GM12878 (cell line): ENCODE measurements at regions not wholly inside any gene's neighbourhood (a gene's known extent, or its start where the extent isn't known, plus 50 kb on each side); places are given as distances from the start of the nearest gene placed in this dataset.
A peak's percentile ranks its signal among the peaks of the same experiment; 100 is the strongest.

Source experiments
- BACH1 ChIP-seq: fragments of 450-650 bp; IDR thresholded peaks from 2 replicates; pipeline ENCODE4 v1.6.1; 2017; ENCODE audit warnings: mild to moderate bottlenecking, borderline replicate concordance
- CBX3 ChIP-seq: fragments of 200-600 bp; sonication (generic); IDR thresholded peaks from 2 replicates; pipeline ENCODE4 v1.6.1; 2016; ENCODE audit warnings: low read depth, borderline replicate concordance
- HDAC2 ChIP-seq: fragments of 200-600 bp; sonication (generic); IDR thresholded peaks from 2 replicates; pipeline ENCODE4 v1.6.1; 2017
- HDAC6 ChIP-seq: fragments of 200-600 bp; sonication (generic); IDR thresholded peaks from one replicate; pipeline ENCODE4 v1.8.0; 2017; ENCODE audit warnings: antibody characterized with exemption; ENCODE audit not compliant: unreplicated experiment
- HDGF ChIP-seq: fragments of 450-650 bp; IDR thresholded peaks from 2 replicates; pipeline ENCODE4 v1.6.1; 2016; ENCODE audit warnings: antibody characterized with exemption
- JUND ChIP-seq: IDR thresholded peaks from 2 replicates; pipeline ENCODE4 v1.6.1; 2012; ENCODE audit warnings: low read depth, mild to moderate bottlenecking, low read length, improper control_type of control experiment, moderate library complexity
- KLF5 ChIP-seq: fragments of 450-650 bp; IDR thresholded peaks from 2 replicates; pipeline ENCODE4 v1.6.1; 2014; ENCODE audit warnings: mild to moderate bottlenecking; ENCODE audit not compliant: partially characterized antibody
- POLR2AphosphoS2 ChIP-seq: IDR thresholded peaks from 2 replicates; pipeline ENCODE4 v1.6.1; 2011; ENCODE audit warnings: low read depth, mild to moderate bottlenecking, low read length, improper control_type of control experiment, moderate library complexity
- RAD21 ChIP-seq: IDR thresholded peaks from 2 replicates; pipeline ENCODE4 v1.6.1; 2011; ENCODE audit warnings: mild to moderate bottlenecking, low read depth, low read length, moderate library complexity; ENCODE audit not compliant: insufficient read depth
- RAD51 ChIP-seq: fragments of 450-650 bp; IDR thresholded peaks from 2 replicates; pipeline ENCODE4 v1.6.1; 2016; ENCODE audit warnings: moderate library complexity, mild to moderate bottlenecking, inconsistent platforms
- RBBP5 ChIP-seq: fragments of 200-600 bp; sonication (generic); conservative IDR thresholded peaks from 2 replicates; pipeline ENCODE4 v1.6.1; 2016
- SMAD1 ChIP-seq: fragments of 450-650 bp; IDR thresholded peaks from 2 replicates; pipeline ENCODE4 v1.6.1; 2018; ENCODE audit warnings: mild to moderate bottlenecking, low read depth; ENCODE audit not compliant: partially characterized antibody
- SMC3 ChIP-seq: IDR thresholded peaks from 2 replicates; pipeline ENCODE4 v1.6.1; 2011; ENCODE audit warnings: low read length, improper control_type of control experiment, borderline replicate concordance
- SP1 ChIP-seq: IDR thresholded peaks from one replicate; pipeline ENCODE4 v1.6.1; 2011; ENCODE audit warnings: low read depth, low read length
- SUPT20H ChIP-seq: IDR thresholded peaks from 2 replicates; pipeline ENCODE4 v1.6.1; 2011; ENCODE audit warnings: low read depth, mild to moderate bottlenecking, low read length, moderate library complexity, borderline replicate concordance; ENCODE audit not compliant: control insufficient read depth
- TCF7 ChIP-seq: IDR thresholded peaks from 2 replicates; pipeline ENCODE4 v1.6.1; 2014; ENCODE audit warnings: antibody characterized with exemption, borderline replicate concordance
- ZBED1 ChIP-seq: IDR thresholded peaks from 2 replicates; pipeline ENCODE4 v1.6.1; 2016; ENCODE audit warnings: borderline replicate concordance
- ZZZ3 ChIP-seq: IDR thresholded peaks from 2 replicates; pipeline ENCODE4 v1.6.1; 2011; ENCODE audit warnings: low read depth; ENCODE audit not compliant: control insufficient read depth, insufficient read length
- TF ChIP-seq, protein P1 (sequence below): fragments of 450-650 bp; formaldehyde crosslinking; IDR thresholded peaks from 2 replicates; pipeline ENCODE4 v1.4.0; 2022; ENCODE audit warnings: mild to moderate bottlenecking, moderate library complexity
- TF ChIP-seq, protein P2 (sequence below): fragments of 450-650 bp; conservative IDR thresholded peaks from 2 replicates; pipeline ENCODE4 v1.6.1; 2017; ENCODE audit warnings: mild to moderate bottlenecking, moderate library complexity
- TF ChIP-seq, protein P3 (sequence below): fragments of 450-650 bp; IDR thresholded peaks from 2 replicates; pipeline ENCODE4 v1.6.1; 2017; ENCODE audit warnings: mild to moderate bottlenecking
- TF ChIP-seq, protein P4 (sequence below): IDR thresholded peaks from 2 replicates; pipeline ENCODE4 v1.6.1; 2011; ENCODE audit warnings: low read depth, mild to moderate bottlenecking, low read length, moderate library complexity, borderline replicate concordance; ENCODE audit errors: extremely low read depth

DNA sequence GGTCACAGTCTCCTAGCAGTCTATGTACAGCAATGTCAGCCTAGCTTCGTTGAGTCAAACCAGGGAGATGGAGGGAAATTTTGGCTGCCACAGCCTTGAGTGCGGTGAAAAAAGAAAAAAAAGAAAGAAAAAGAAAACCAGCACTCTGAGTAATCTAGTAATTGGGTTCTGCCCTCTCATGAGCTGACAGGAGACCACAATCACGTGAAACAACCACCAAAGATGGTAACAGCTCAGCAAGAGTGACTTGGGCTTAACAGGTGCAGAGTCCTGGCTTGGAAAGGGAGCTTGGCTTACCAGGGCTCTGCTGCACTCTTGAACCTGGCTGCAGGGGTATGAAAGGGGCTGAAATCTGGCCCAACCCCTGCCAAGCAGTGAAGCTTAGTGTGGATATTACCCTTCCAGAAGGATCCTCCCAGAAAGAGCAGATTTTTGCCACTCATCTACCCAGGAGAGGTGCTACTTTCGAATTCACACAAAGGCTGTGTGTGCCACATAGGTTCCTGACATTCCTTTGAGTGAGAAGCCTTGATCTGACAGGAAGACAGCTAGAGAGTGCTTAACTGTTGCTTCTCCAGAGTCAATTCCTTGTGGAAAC lies 350.3 kb downstream of the PTTG2 start (continued):
- TF ChIP-seq, protein P1, sequence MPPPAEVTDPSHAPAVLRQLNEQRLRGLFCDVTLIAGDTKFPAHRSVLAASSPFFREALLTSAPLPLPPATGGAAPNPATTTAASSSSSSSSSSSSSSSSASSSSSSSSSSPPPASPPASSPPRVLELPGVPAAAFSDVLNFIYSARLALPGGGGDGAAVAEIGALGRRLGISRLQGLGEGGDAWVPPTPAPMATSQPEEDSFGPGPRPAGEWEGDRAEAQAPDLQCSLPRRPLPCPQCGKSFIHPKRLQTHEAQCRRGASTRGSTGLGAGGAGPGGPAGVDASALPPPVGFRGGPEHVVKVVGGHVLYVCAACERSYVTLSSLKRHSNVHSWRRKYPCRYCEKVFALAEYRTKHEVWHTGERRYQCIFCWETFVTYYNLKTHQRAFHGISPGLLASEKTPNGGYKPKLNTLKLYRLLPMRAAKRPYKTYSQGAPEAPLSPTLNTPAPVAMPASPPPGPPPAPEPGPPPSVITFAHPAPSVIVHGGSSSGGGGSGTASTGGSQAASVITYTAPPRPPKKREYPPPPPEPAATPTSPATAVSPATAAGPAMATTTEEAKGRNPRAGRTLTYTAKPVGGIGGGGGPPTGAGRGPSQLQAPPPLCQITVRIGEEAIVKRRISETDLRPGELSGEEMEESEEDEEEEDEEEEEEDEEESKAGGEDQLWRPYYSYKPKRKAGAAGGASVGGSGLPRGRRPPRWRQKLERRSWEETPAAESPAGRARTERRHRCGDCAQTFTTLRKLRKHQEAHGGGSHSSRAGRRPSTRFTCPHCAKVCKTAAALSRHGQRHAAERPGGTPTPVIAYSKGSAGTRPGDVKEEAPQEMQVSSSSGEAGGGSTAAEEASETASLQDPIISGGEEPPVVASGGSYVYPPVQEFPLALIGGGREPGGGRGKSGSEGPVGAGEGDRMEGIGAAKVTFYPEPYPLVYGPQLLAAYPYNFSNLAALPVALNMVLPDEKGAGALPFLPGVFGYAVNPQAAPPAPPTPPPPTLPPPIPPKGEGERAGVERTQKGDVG (CRISPR knock-in tag): no peak
- TF ChIP-seq, protein P2, sequence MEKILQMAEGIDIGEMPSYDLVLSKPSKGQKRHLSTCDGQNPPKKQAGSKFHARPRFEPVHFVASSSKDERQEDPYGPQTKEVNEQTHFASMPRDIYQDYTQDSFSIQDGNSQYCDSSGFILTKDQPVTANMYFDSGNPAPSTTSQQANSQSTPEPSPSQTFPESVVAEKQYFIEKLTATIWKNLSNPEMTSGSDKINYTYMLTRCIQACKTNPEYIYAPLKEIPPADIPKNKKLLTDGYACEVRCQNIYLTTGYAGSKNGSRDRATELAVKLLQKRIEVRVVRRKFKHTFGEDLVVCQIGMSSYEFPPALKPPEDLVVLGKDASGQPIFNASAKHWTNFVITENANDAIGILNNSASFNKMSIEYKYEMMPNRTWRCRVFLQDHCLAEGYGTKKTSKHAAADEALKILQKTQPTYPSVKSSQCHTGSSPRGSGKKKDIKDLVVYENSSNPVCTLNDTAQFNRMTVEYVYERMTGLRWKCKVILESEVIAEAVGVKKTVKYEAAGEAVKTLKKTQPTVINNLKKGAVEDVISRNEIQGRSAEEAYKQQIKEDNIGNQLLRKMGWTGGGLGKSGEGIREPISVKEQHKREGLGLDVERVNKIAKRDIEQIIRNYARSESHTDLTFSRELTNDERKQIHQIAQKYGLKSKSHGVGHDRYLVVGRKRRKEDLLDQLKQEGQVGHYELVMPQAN: no peak
- TF ChIP-seq POLR2AphosphoS2 (no peak), BACH1 (peak; percentile 75; the same call in 1 of the 2 replicates), RBBP5 (no peak), SMAD1 (peak; percentile 79), RAD21 (peak; percentile 31), JUND (peak; percentile 61; the same call in 1 of the 2 replicates), HDGF (no peak), CBX3 (no peak), ZZZ3 (no peak), KLF5 (peak; percentile 80), HDAC2 (no peak), SP1 (peak; percentile 77), SMC3 (no peak), ZBED1 (peak; percentile 95), SUPT20H (no peak), RAD51 (peak; percentile 90), TCF7 (peak; percentile 79; the same call in 1 of the 2 replicates), HDAC6 (no peak)
- TF ChIP-seq, protein P3, sequence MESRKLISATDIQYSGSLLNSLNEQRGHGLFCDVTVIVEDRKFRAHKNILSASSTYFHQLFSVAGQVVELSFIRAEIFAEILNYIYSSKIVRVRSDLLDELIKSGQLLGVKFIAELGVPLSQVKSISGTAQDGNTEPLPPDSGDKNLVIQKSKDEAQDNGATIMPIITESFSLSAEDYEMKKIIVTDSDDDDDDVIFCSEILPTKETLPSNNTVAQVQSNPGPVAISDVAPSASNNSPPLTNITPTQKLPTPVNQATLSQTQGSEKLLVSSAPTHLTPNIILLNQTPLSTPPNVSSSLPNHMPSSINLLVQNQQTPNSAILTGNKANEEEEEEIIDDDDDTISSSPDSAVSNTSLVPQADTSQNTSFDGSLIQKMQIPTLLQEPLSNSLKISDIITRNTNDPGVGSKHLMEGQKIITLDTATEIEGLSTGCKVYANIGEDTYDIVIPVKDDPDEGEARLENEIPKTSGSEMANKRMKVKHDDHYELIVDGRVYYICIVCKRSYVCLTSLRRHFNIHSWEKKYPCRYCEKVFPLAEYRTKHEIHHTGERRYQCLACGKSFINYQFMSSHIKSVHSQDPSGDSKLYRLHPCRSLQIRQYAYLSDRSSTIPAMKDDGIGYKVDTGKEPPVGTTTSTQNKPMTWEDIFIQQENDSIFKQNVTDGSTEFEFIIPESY: no peak
- TF ChIP-seq, protein P4, sequence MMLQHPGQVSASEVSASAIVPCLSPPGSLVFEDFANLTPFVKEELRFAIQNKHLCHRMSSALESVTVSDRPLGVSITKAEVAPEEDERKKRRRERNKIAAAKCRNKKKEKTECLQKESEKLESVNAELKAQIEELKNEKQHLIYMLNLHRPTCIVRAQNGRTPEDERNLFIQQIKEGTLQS: no peak
